Mesothelial cell of epicardium (in vitro differentiated cells): ENCODE measurements at regions not wholly inside any gene's neighbourhood (a gene's known extent, or its start where the extent isn't known, plus 50 kb on each side); places are given as distances from the start of the nearest gene placed in this dataset.

Experiments used
- DNase-seq, 2 experiments: peaks; one replicate each; pipeline ENCODE4 v3.0.0; 2021; ENCODE audit warnings: low spot score in 2 of 2; ENCODE audit not compliant: unreplicated experiment in 2 of 2
- H3K27ac Mint-ChIP-seq: 2 replicates; pipeline ENCODE4 v1.8.0; 2021; ENCODE audit warnings: mixed read lengths
- H3K27me3 Mint-ChIP-seq: 2 replicates; pipeline ENCODE4 v1.8.0; 2021; ENCODE audit warnings: low read depth, mixed read lengths
- H3K36me3 Mint-ChIP-seq: 2 replicates; pipeline ENCODE4 v1.8.0; 2021; ENCODE audit warnings: mixed read lengths
- H3K4me1 Mint-ChIP-seq: 2 replicates; pipeline ENCODE4 v1.8.0; 2021; ENCODE audit warnings: mixed read lengths
- H3K4me3 Mint-ChIP-seq: 2 replicates; pipeline ENCODE4 v1.8.0; 2021; ENCODE audit warnings: mild to moderate bottlenecking, moderate library complexity, mixed read lengths
- H3K9me3 Mint-ChIP-seq: 2 replicates; pipeline ENCODE4 v1.8.0; 2021; ENCODE audit warnings: mixed read lengths
- CTCF ChIP-seq: fragments of 200-600 bp; sonication (generic); IDR thresholded peaks from one replicate; pipeline ENCODE4 v1.5.0; 2021; ENCODE audit warnings: antibody characterized with exemption; ENCODE audit not compliant: unreplicated experiment

DNA sequence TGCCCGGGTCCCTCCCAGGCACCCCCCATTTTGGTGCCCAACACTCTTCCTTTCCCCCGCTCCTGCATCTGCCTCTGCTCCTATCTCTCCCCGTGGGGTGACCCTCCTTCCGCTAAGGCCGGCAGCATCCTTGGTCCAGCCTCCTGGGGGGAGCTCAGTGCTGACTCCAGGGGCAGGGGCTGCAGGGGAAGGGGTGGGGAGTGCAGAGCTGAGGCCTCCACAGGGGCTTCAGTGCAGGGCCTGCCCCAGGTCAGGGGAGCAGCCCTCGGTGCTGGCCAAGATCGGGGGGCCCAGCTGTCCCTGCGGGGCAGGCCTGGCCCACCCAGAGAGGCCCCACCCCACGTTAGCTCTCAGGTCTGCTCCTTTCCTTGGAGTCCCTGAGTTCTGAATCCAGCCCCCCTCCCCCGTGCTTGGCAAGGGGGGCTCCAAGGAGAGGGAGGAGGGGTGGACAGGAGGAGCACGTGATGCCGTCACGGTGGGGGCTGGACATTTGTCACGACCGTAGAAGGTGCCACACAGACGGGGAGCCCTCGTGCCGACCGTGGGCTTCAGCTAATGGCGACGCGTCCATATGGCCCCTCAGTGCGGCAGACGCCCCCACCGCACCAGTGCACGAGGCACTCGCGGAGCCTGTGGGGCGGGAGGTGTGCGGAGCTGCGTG, 63.5 kb upstream of the ADRA2C start:
- no peak for TF ChIP-seq CTCF
- Mint-ChIP-seq H3K36me3 (no peaks in the 10 kb centered on the region), H3K9me3 (peaks cover 6% of the 10 kb centered on the region), H3K4me1 (peaks cover 15% of the 10 kb centered on the region), H3K27me3 (peaks cover 59% of the 10 kb centered on the region), H3K27ac (no peak overlapping the region), H3K4me3 (no peak overlapping the region)
- no peak for DNase-seq

GRCh38 chr4:3701736-3702560, 64.2 kb upstream of the ADRA2C start:
- peaks cover 14% of the 10 kb centered on the region for H3K9me3 Mint-ChIP-seq
- peaks cover 57% of the 10 kb centered on the region for H3K27me3 Mint-ChIP-seq
- H3K27ac Mint-ChIP-seq, result no peak overlapping the region
- no peak for TF ChIP-seq CTCF
- no peak overlapping the region for H3K4me3 Mint-ChIP-seq
- no peak for DNase-seq
- peaks cover 11% of the 10 kb centered on the region for H3K4me1 Mint-ChIP-seq
- no peaks in the 10 kb centered on the region for H3K36me3 Mint-ChIP-seq

DNA sequence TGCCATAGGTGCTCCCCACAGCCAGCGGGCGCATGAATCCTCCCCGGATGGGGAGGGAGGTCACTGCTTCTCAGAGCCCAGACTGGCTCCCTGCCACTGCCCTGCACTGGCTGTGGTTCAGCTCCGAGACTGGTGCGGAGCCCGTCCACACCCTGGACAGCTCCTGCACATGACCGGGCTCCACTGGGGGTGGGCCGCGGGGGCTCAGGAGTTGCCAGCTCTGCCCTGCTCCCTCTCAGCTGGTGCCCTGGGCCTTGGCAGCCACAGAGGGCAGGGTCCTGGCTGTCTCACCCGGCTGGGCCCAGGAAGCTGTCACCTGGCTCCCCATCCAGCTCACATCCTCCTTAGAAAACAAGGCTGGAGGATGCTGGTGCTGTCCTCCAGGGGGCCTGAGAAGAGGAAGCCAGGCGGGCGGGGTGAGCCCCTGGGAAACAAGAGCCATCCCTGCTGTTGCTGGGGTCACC, 64.9 kb upstream of the ADRA2C start:
- TF ChIP-seq CTCF, result no peak
- Mint-ChIP-seq H3K27me3 (peaks cover 55% of the 10 kb centered on the region), H3K9me3 (peaks cover 20% of the 10 kb centered on the region), H3K27ac (no peak overlapping the region), H3K4me1 (peaks cover 11% of the 10 kb centered on the region), H3K36me3 (no peaks in the 10 kb centered on the region), H3K4me3 (no peak overlapping the region)
- DNase-seq, result no peak

DNA sequence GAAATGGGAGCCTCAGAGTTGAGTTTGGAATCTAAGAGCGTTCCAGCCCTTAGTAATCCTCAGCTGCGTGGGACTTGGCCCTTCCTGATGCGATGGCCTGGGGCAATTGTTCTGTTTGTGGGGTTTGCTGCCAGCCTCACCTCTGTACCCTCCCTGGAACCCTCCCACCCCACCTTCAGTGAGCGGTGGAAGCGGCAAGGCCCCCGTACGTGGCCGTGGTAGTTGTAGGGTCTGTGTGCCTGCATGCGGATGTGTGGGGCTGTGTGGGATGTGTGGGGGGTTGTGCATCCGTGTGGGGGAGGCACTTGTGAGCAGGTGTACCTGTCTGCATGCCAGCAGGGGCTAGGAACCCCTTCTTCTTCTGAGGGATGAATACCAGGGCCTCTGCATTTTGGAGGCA, 65.4 kb upstream of the ADRA2C start:
- Mint-ChIP-seq H3K36me3 (no peaks in the 10 kb centered on the region), H3K9me3 (peaks cover 24% of the 10 kb centered on the region)

GRCh38 chr4:3700223-3700622, 66.0 kb upstream of the ADRA2C start:
- H3K4me1 Mint-ChIP-seq, result peaks cover 11% of the 10 kb centered on the region
- no peak overlapping the region for H3K27ac Mint-ChIP-seq
- H3K36me3 Mint-ChIP-seq, result no peaks in the 10 kb centered on the region
- DNase-seq, result no peak
- H3K9me3 Mint-ChIP-seq, result peaks cover 26% of the 10 kb centered on the region
- H3K27me3 Mint-ChIP-seq, result peaks cover 53% of the 10 kb centered on the region
- TF ChIP-seq CTCF, result no peak
- H3K4me3 Mint-ChIP-seq, result no peak overlapping the region

More for the DNA sequence above, 65.4 kb upstream of the ADRA2C start:
- Mint-ChIP-seq H3K4me3 (no peak overlapping the region), H3K4me1 (peaks cover 11% of the 10 kb centered on the region), H3K27ac (no peak overlapping the region), H3K27me3 (peaks cover 56% of the 10 kb centered on the region)
- TF ChIP-seq CTCF, result no peak
- no peak for DNase-seq
